ENCODE measurements at regions not wholly inside any gene's neighbourhood (a gene's known extent, or its start where the extent isn't known, plus 50 kb on each side); places are given as distances from the start of the nearest gene placed in this dataset.

DNA sequence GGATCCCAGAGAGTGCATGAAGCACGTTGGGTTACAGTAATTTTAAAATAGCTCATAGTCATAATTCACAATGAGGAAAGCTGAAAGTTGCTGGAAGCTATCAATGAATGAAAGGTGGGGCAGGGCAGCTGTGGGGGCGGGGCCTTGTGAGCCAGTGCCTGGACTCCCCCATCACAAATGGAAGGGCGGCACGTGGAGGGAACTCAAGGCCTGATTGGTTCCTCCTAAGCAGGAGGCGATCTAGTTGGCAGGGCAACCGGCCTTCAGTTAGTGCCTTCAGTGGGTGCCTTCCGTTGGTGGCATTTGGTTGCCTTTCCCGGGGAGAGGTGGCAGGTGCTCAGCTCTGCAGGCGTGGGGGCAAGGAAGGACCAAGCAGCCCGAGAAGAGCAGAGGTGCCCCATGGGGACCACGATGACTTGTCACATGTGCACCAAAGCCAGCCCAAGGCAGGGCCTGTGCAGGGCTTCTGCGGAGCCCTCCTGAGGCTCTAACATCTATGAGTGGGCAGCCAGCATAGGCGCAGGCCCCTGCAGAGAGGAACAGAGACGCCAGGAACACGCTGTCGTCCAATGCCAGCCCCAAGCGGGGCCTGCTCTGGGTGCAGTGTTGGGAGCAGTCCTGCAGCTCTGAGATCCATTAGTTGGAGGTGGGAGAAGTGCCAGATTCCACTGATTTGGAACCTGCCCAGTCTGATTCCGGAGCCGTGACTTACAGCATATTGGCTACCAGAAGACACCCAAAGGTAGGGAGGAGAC is 59.8 kb upstream of the PDSS1 start:
- TF ChIP-seq, protein P1, sequence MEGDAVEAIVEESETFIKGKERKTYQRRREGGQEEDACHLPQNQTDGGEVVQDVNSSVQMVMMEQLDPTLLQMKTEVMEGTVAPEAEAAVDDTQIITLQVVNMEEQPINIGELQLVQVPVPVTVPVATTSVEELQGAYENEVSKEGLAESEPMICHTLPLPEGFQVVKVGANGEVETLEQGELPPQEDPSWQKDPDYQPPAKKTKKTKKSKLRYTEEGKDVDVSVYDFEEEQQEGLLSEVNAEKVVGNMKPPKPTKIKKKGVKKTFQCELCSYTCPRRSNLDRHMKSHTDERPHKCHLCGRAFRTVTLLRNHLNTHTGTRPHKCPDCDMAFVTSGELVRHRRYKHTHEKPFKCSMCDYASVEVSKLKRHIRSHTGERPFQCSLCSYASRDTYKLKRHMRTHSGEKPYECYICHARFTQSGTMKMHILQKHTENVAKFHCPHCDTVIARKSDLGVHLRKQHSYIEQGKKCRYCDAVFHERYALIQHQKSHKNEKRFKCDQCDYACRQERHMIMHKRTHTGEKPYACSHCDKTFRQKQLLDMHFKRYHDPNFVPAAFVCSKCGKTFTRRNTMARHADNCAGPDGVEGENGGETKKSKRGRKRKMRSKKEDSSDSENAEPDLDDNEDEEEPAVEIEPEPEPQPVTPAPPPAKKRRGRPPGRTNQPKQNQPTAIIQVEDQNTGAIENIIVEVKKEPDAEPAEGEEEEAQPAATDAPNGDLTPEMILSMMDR (IDR thresholded peaks at IDR 0.05), result no peak
- TF ChIP-seq EP300 (IDR thresholded peaks at IDR 0.05; ENCODE audit: borderline replicate concordance in 1 of 2, low read depth in 1 of 2, low read length in 1 of 2) (no peak), POLR2AphosphoS5 (IDR thresholded peaks at IDR 0.05; ENCODE audit: low read depth, low read length) (no peak), TAF1 (IDR thresholded peaks at IDR 0.05; ENCODE audit: borderline replicate concordance, low read depth, low read length) (no peak), RAD21 (IDR thresholded peaks at IDR 0.05; ENCODE audit: low read length) (no peak), JUND (IDR thresholded peaks at IDR 0.05) (no peak), CHD2 (IDR thresholded peaks at IDR 0.05; ENCODE audit: low read length, partially characterized antibody) (no peak)
- TF ChIP-seq, protein P2, sequence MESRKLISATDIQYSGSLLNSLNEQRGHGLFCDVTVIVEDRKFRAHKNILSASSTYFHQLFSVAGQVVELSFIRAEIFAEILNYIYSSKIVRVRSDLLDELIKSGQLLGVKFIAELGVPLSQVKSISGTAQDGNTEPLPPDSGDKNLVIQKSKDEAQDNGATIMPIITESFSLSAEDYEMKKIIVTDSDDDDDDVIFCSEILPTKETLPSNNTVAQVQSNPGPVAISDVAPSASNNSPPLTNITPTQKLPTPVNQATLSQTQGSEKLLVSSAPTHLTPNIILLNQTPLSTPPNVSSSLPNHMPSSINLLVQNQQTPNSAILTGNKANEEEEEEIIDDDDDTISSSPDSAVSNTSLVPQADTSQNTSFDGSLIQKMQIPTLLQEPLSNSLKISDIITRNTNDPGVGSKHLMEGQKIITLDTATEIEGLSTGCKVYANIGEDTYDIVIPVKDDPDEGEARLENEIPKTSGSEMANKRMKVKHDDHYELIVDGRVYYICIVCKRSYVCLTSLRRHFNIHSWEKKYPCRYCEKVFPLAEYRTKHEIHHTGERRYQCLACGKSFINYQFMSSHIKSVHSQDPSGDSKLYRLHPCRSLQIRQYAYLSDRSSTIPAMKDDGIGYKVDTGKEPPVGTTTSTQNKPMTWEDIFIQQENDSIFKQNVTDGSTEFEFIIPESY (IDR thresholded peaks at IDR 0.05; ENCODE audit: borderline replicate concordance, low read depth), result no peak
- TF ChIP-seq, protein P3, sequence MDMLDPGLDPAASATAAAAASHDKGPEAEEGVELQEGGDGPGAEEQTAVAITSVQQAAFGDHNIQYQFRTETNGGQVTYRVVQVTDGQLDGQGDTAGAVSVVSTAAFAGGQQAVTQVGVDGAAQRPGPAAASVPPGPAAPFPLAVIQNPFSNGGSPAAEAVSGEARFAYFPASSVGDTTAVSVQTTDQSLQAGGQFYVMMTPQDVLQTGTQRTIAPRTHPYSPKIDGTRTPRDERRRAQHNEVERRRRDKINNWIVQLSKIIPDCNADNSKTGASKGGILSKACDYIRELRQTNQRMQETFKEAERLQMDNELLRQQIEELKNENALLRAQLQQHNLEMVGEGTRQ (IDR thresholded peaks at IDR 0.05; ENCODE audit: borderline replicate concordance, low read depth, low read length), result no peak
- TF ChIP-seq, protein P4, sequence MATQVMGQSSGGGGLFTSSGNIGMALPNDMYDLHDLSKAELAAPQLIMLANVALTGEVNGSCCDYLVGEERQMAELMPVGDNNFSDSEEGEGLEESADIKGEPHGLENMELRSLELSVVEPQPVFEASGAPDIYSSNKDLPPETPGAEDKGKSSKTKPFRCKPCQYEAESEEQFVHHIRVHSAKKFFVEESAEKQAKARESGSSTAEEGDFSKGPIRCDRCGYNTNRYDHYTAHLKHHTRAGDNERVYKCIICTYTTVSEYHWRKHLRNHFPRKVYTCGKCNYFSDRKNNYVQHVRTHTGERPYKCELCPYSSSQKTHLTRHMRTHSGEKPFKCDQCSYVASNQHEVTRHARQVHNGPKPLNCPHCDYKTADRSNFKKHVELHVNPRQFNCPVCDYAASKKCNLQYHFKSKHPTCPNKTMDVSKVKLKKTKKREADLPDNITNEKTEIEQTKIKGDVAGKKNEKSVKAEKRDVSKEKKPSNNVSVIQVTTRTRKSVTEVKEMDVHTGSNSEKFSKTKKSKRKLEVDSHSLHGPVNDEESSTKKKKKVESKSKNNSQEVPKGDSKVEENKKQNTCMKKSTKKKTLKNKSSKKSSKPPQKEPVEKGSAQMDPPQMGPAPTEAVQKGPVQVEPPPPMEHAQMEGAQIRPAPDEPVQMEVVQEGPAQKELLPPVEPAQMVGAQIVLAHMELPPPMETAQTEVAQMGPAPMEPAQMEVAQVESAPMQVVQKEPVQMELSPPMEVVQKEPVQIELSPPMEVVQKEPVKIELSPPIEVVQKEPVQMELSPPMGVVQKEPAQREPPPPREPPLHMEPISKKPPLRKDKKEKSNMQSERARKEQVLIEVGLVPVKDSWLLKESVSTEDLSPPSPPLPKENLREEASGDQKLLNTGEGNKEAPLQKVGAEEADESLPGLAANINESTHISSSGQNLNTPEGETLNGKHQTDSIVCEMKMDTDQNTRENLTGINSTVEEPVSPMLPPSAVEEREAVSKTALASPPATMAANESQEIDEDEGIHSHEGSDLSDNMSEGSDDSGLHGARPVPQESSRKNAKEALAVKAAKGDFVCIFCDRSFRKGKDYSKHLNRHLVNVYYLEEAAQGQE (IDR thresholded peaks at IDR 0.05; ENCODE audit: low read depth, low read length), result no peak
- TF ChIP-seq, protein P5, sequence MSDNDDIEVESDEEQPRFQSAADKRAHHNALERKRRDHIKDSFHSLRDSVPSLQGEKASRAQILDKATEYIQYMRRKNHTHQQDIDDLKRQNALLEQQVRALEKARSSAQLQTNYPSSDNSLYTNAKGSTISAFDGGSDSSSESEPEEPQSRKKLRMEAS (IDR thresholded peaks at IDR 0.05; ENCODE audit: low read depth), result no peak

Data from SK-N-SH (cell line).